GM19452 (cell line): ENCODE measurements at regions not wholly inside any gene's neighbourhood (a gene's known extent, or its start where the extent isn't known, plus 50 kb on each side); places are given as distances from the start of the nearest gene placed in this dataset.
"Not testable (repeated sequence)": the region's sequence is repeated elsewhere in the genome, so short reads cannot be mapped to it uniquely, and the experiment has no call there.

Experiments used
- ATAC-seq: cut with Tn5 transposase; IDR thresholded peaks from one replicate; pipeline ENCODE4 v1.9.1; 2021; ENCODE audit not compliant: unreplicated experiment

DNA sequence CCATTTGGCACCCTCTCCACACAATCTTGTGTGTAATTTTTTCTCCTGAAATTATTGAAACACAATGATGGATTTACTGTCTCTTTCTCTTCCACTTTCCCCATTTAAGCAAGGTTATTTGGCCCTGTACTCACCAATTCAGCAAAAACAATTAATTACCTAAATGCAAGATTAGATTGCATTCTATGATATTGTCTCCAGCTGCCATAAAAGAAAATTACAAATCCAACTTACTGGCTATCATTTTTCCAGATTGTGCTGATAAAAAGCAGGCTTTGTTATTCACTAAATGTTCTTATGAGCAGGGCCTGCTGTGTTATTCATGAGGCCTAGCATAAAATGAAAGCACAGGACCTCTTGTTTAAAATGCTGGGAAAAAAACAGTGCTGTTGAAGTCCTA lies 95.8 kb upstream of the IRAK1BP1 start:
- ATAC-seq = no peak

DNA sequence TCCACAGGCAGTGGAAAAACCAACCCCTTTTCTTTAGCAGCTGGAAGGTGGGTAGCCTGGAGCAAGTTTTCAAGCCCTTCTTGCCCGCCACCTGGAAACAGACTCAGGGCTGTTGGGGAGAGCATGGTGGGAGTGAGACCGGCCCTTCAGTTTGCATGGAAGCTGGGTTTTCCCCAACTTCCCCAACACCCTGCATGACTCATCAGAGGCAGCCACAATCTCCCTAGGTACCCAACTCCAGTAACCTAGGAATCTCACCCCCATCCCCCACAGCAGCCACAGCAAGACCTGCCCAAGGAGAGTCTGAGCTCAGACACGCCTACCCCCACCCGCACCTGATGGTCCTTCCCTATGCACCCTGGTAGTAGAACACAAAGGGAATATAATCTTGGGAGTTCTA lies 86.3 kb upstream of the IRAK1BP1 start:
- no peak for ATAC-seq

DNA sequence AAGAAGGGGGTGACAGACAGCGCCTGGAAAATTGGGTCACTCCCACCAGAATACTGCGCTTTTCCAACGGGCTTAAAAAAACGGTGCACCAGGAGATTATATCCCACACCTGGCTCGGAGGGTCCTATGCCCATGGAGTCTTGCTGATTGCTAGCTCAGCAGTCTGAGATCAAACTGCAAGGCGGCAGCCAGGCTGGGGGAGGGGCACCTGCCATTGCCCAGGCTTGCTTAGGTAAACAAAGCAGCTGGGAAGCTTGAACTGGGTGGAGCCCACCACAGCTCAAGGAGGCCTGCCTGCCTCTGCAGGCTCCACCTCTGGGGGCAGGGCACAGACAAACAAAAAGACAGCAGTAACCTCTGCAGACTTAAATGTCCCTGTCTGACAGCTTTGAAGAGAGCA lies 84.0 kb upstream of the IRAK1BP1 start:
- not testable (repeated sequence) for ATAC-seq

DNA sequence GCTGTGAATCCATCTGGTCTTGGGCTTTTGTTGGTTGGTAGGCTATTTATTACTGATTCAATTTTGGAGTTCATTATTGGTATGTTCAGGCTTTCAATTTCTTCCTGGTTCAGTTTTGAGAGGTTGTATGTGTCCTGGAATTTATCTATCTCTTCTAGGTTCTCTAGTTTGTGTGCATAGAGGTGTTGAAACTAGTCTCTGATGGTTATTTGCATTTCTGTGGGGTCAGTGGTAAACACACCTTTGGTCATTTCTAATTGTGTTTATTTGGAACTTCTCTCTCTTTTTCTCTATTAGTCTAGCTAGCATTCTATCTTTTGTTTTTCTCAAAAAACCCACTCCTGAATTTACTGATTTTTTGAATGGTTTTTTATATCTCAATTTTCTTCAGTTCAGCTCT lies 70.1 kb upstream of the IRAK1BP1 start:
- no peak for ATAC-seq

DNA sequence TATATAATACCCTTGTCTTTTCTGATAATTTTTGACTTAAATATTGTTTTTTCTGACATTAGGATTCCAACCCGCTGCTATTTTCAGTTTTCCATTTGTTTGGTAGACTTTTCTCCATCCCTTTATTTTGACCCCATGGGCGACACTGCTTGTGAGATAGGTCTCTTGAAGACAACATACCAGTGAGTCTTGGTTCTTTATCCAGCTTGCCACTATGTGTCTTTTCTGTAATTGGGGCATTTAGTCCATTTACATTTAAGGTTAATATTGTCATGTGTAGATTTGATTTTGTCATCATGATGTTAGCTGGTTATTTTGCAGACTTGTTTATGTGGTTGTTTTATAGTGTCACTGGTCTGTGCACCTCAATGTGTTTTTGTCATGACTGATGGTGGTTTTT lies 67.7 kb upstream of the IRAK1BP1 start:
- ATAC-seq = no peak

DNA sequence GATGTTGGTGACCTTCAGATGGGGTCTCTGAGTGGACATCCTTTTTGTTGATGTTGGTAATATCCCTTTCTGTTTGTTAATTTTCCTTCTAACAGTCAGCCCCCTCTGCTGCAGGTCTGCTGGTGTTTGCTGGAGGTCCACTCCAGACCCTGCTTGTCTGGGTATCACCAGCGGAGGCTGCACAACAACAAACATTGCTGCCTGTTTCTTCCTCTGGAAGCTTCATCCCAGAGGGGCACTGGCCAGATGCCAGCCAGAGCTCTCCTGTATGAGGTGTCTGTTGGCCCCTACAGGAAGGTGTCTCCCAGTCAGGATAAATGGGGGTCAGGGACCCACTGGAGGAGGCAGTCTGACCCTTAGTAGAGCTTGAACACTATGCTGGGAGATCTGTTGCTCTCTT lies 60.6 kb upstream of the IRAK1BP1 start:
- ATAC-seq = not testable (repeated sequence)

DNA sequence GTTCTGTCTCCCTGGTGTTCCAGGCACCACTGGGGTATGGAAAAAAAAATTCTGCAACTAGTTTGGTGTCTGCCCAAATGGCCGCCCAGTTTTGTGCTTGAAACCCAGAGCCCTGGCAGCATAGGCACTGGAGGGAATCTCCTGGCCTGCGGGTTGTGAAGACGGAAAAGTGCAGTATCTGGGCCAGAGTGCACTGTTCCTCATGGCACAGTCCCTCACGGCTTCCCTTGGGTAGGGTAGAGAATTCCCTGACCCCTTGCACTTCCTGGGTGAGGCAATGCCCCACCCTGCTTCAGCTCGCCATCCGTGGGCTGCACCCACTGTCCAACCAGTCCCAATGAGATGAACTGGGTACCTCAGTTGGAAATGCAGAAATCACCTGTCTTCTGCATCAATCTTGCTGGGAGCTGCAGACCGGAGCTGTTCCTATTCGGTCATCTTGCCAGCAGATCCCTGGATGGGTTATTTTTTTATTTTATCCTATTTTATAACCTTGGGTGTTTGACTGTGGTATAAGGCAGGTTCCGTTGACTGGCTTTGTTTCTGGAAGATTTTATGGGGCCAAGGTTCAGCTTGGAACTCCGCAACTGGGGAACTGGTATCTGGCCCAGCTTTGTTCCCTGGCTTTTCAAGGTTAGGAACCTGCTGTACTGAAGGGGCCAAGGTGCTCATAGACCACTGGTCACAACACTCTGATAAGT lies 59.5 kb upstream of the IRAK1BP1 start:
- not testable (repeated sequence) for ATAC-seq

DNA sequence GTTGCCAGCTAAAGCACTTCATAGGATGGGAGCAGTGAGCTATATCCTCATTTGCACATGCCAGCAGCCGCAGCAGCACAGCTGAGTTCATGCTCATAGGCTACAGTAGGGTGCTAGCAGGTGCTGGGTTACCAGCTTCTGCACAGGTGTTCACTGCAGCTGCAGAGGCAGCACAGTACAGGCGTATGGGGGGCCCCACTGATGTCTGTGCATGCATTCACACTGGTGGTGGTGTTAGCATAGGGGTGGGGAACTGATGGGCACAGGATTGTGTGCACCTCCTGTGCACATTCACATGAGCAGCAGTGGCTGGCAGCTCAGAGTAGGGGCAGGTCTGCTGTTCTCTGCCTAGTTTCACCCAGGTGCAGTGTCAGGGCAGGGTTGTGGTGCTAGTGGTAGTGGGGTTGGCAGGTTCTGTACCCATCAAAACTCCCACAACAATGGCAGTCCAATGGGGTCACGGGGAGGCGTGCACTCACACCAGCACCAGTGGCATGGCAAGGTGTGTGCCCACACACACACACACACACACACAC lies 58.9 kb upstream of the IRAK1BP1 start:
- no peak for ATAC-seq

DNA sequence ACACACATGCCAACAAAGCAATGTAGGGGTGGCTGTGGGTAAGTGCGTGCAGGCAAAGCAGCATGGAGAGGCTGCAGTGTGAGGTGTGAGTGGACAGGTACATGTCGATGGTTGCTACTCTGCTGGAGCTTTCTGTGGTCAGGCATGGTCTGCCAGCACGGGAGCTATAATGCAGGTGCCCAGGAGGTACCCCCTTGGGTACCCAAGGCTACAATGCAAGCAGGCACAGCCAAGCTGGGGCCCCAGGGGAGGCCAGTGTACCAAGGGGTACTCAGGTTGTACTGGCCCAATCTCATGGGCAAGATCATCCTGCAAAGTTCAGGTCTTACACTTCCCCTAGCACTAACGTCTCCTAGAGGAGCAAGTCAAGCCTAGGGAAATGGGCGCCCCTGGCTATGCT lies 58.4 kb upstream of the IRAK1BP1 start:
- no peak for ATAC-seq

DNA sequence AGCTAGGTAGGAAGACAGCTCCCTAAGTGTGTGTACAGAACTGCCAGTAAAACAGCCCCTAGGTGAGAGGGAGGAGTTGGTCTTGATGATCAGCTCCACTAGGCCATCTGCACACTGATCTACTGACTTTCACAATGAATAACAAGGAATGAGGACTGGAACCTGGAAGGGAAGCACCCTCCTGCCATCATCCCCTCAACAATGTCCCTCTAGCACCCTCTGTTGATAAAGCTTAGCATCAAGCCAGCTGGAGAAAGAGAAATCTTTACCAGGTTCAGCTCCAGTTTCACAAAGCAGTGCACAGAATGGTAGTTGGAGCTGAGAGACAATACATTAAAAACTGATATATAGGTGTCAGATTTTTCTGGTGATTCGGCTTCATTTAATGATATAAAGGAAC lies 57.2 kb upstream of the IRAK1BP1 start:
- ATAC-seq = no peak

DNA sequence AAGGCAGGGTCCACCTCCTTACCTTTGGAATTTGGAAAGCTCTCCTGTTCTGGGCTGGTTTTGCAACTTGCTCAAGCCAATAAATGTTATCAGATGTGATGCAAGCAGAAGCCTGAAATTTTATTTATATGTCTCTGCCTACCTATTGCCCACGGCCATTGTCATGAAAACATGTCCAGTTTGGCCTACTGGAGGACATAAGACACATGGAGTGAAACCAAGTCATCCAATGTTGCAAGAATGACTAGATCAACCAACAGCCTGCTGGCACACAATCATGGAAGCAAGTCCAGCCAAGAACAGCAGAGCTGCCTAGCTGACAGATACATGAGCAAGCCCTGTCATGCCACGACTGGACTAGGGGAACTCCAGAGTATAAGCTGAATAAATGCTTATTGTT lies 56.7 kb upstream of the IRAK1BP1 start:
- no peak for ATAC-seq
